Endodermal cell (in vitro differentiated cells): ENCODE measurements at regions not wholly inside any gene's neighbourhood (a gene's known extent, or its start where the extent isn't known, plus 50 kb on each side); places are given as distances from the start of the nearest gene placed in this dataset.

Source experiments
- DNase-seq: peaks from one replicate; pipeline ENCODE4 v3.0.0-alpha.2; 2017
- H3K27ac ChIP-seq: 2 replicates; pipeline ENCODE4 v1.5.1; 2013; ENCODE audit warnings: mild to moderate bottlenecking, low read depth, low read length, moderate library complexity
- H3K27me3 ChIP-seq: 2 replicates; pipeline ENCODE4 v1.6.1; 2013; ENCODE audit warnings: mild to moderate bottlenecking, low read length, moderate library complexity; ENCODE audit not compliant: insufficient read depth, control insufficient read depth, poor library complexity, severe bottlenecking
- H3K36me3 ChIP-seq: 2 replicates; pipeline ENCODE4 v1.7.0; 2013; ENCODE audit warnings: mild to moderate bottlenecking, low read length, moderate library complexity; ENCODE audit not compliant: control insufficient read depth, insufficient read depth
- H3K4me1 ChIP-seq: one replicate; pipeline ENCODE4 v1.7.0; 2013; ENCODE audit warnings: low read length; ENCODE audit not compliant: control insufficient read depth, insufficient read depth
- H3K4me3 ChIP-seq: 2 replicates; pipeline ENCODE4 v1.5.1; 2013; ENCODE audit warnings: mild to moderate bottlenecking, low read length, moderate library complexity
- H3K9ac ChIP-seq: 2 replicates; pipeline ENCODE4 v1.6.1; 2013; ENCODE audit warnings: mild to moderate bottlenecking, low read length, moderate library complexity; ENCODE audit not compliant: poor library complexity, severe bottlenecking; ENCODE audit errors: extremely low read depth
- H3K9me3 ChIP-seq: 2 replicates; pipeline ENCODE4 v1.6.1; 2013; ENCODE audit warnings: mild to moderate bottlenecking, low read length, moderate library complexity; ENCODE audit not compliant: control insufficient read depth
- H3K27ac Mint-ChIP-seq: 2 replicates; pipeline ENCODE4 v1.8.0; 2020; ENCODE audit warnings: mixed read lengths
- H3K27me3 Mint-ChIP-seq: 2 replicates; pipeline ENCODE4 v1.8.0; 2021; ENCODE audit warnings: mild to moderate bottlenecking, mixed read lengths; ENCODE audit not compliant: insufficient read depth
- H3K36me3 Mint-ChIP-seq: 2 replicates; pipeline ENCODE4 v1.8.0; 2020; ENCODE audit warnings: low read depth, mixed read lengths
- H3K4me1 Mint-ChIP-seq: 2 replicates; pipeline ENCODE4 v1.8.0; 2020; ENCODE audit warnings: mixed read lengths
- H3K4me3 Mint-ChIP-seq: 2 replicates; pipeline ENCODE4 v1.8.0; 2020; ENCODE audit warnings: mild to moderate bottlenecking, moderate library complexity, mixed read lengths
- H3K9me3 Mint-ChIP-seq: 2 replicates; pipeline ENCODE4 v1.8.0; 2020; ENCODE audit warnings: mild to moderate bottlenecking, mixed read lengths
- CTCF ChIP-seq: fragments of 200-600 bp; sonication (generic); conservative IDR thresholded peaks from 2 replicates; pipeline ENCODE4 v1.5.0; 2021; ENCODE audit warnings: antibody characterized with exemption, mild to moderate bottlenecking
- WGBS, 2 experiments: methylation state at CpG; one replicate each; pipeline versions ENCODE4 v1.1.5 to v1.1.7; 2013; ENCODE audit warnings: missing lambda C conversion rate in 2 of 2, mixed read lengths in 1 of 2; ENCODE audit not compliant: insufficient coverage in 1 of 2, insufficient read length in 1 of 2; 5-methylcytosine and 5-hydroxymethylcytosine counted together

- Histone ChIP-seq H3K9me3 (no peaks in the 10 kb centered on the region), H3K27ac (no peak overlapping the region), H3K4me1 (no peaks in the 10 kb centered on the region), H3K27me3 (no peaks in the 10 kb centered on the region), H3K4me3 (no peak overlapping the region), H3K9ac (no peak overlapping the region), H3K36me3 (no peaks in the 10 kb centered on the region)
- H3K36me3 Mint-ChIP-seq, result no peaks in the 10 kb centered on the region
- WGBS, 2 experiments, result 76 to 80% methylated on average over 13 to 20 of the region's 20 CpGs
- H3K4me1 Mint-ChIP-seq, result no peaks in the 10 kb centered on the region
- no peak overlapping the region for H3K4me3 Mint-ChIP-seq
- TF ChIP-seq CTCF, result peak; percentile 83
- no peak overlapping the region for H3K27ac Mint-ChIP-seq
- peak; percentile 93 for DNase-seq
- H3K27me3 Mint-ChIP-seq, result peaks cover 16% of the 10 kb centered on the region
- H3K9me3 Mint-ChIP-seq, result peaks cover 15% of the 10 kb centered on the region
Observed at GRCh38 chr11:71342951-71343827, 90.8 kb upstream of the SHANK2 start.

GRCh38 chr11:71342116-71342515 lies 89.7 kb upstream of the SHANK2 start:
- Histone ChIP-seq H3K9ac (no peak overlapping the region), H3K4me3 (no peak overlapping the region), H3K27me3 (no peaks in the 10 kb centered on the region), H3K9me3 (no peaks in the 10 kb centered on the region), H3K27ac (no peak overlapping the region), H3K4me1 (no peaks in the 10 kb centered on the region), H3K36me3 (no peaks in the 10 kb centered on the region)
- 85 to 88% methylated on average over 12 to 13 of the region's 13 CpGs for WGBS, 2 experiments
- H3K36me3 Mint-ChIP-seq, result no peaks in the 10 kb centered on the region
- no peak overlapping the region for H3K4me3 Mint-ChIP-seq
- DNase-seq, result no peak
- peaks cover 9% of the 10 kb centered on the region for H3K9me3 Mint-ChIP-seq
- H3K4me1 Mint-ChIP-seq, result no peaks in the 10 kb centered on the region
- H3K27ac Mint-ChIP-seq, result no peak overlapping the region
- H3K27me3 Mint-ChIP-seq, result peaks cover 11% of the 10 kb centered on the region
- no peak for TF ChIP-seq CTCF

GRCh38 chr11:71341596-71341995 lies 89.2 kb upstream of the SHANK2 start:
- DNase-seq, result no peak
- Histone ChIP-seq H3K4me1 (no peaks in the 10 kb centered on the region), H3K4me3 (no peak overlapping the region), H3K9me3 (no peaks in the 10 kb centered on the region), H3K36me3 (no peaks in the 10 kb centered on the region), H3K27ac (no peak overlapping the region), H3K9ac (no peak overlapping the region), H3K27me3 (no peaks in the 10 kb centered on the region)
- no peak overlapping the region for H3K27ac Mint-ChIP-seq
- H3K36me3 Mint-ChIP-seq, result no peaks in the 10 kb centered on the region
- H3K4me1 Mint-ChIP-seq, result no peaks in the 10 kb centered on the region
- 94 to 99% methylated on average over 7 to 9 of the region's 9 CpGs for WGBS, 2 experiments
- no peak for TF ChIP-seq CTCF
- H3K27me3 Mint-ChIP-seq, result peaks cover 9% of the 10 kb centered on the region
- H3K9me3 Mint-ChIP-seq, result peaks cover 8% of the 10 kb centered on the region
- no peak overlapping the region for H3K4me3 Mint-ChIP-seq
